ENCODE measurements at regions not wholly inside any gene's neighbourhood (a gene's known extent, or its start where the extent isn't known, plus 50 kb on each side); places are given as distances from the start of the nearest gene placed in this dataset.

GRCh38 chr17:77619326-77619725, 339.2 kb upstream of the TNRC6C start:
- no peaks in the 10 kb centered on the region for H3K79me1 ChIP-seq (ENCODE audit: low read depth, low read length)
- no peak overlapping the region for H2BK15ac ChIP-seq (ENCODE audit: low read length)
- H2BK12ac ChIP-seq (ENCODE audit: low read depth, low read length): no peak overlapping the region
- H3K27ac ChIP-seq (ENCODE audit: low read depth, low read length): no peak overlapping the region
- DNase-seq (ENCODE audit: low read depth in 1 of 2, low spot score in 2 of 2): no peak
- no peak overlapping the region for H2AK5ac ChIP-seq (ENCODE audit: low read depth, low read length)
- H4K5ac ChIP-seq (ENCODE audit: insufficient read length, low read depth, low read length): no peak overlapping the region
- H3K4me1 ChIP-seq (replicated peaks in 1 of 4; ENCODE audit: control insufficient read depth in 3 of 4, insufficient read depth in 4 of 4, low read length in 3 of 4): peaks cover 2 to 6% (median 3%) of the 10 kb centered on the region in 4 experiments; a peak in 5 of 7 replicates
- no peak overlapping the region for H2AFZ ChIP-seq (ENCODE audit: low read length)
- no peak overlapping the region for H3K4ac ChIP-seq (replicated peaks; ENCODE audit: insufficient read length, low read depth, low read length)
- POLR2A ChIA-PET (ENCODE audit: partially characterized antibody): no interaction called here
- H3K23me2 ChIP-seq (ENCODE audit: low read depth, low read length): no peaks in the 10 kb centered on the region
- WGBS, 2 experiments (ENCODE audit: extremely low coverage in 1 of 2, insufficient coverage in 1 of 2, insufficient read length in 1 of 2, insufficient replicate concordance in 2 of 2, low coverage in 1 of 2, low lambda C conversion rate in 2 of 2, missing lambda C conversion rate in 1 of 2): 95% methylated on average over 4 of the region's 4 CpGs; no CpG with 5 or more reads in 1 of the 2 experiments
- no peak overlapping the region for H2BK5ac ChIP-seq (ENCODE audit: low read depth, low read length)
- H3K14ac ChIP-seq (ENCODE audit: insufficient read length): no peak overlapping the region
- H3K4me2 ChIP-seq (ENCODE audit: insufficient read depth in 1 of 2, low read depth in 2 of 2, low read length in 2 of 2): no peak overlapping the region
- no peak overlapping the region for H3K4me3 ChIP-seq (ENCODE audit: extremely low read depth in 1 of 4, insufficient read depth in 2 of 4, low read depth in 3 of 4, low read length in 4 of 4)
- H3K27me3 ChIP-seq (replicated peaks in 1 of 4; ENCODE audit: control insufficient read depth in 3 of 4, extremely low read depth in 1 of 4, insufficient read depth in 3 of 4, low read length in 3 of 4): no peaks in the 10 kb centered on the region
- H3K56ac ChIP-seq (replicated peaks; ENCODE audit: insufficient read length, low read depth, low read length): no peak overlapping the region
- no peak overlapping the region for H2BK20ac ChIP-seq (ENCODE audit: low read length)
- FAIRE-seq: no peak
- H3K18ac ChIP-seq (ENCODE audit: extremely low read depth, low read length): no peak overlapping the region
- H3K9ac ChIP-seq (replicated peaks in 1 of 4; ENCODE audit: extremely low read depth in 1 of 4, low read depth in 3 of 4, low read length in 3 of 4): no peak overlapping the region
- H3K36me3 ChIP-seq (ENCODE audit: control insufficient read depth in 2 of 4, insufficient read depth in 4 of 4, low read length in 3 of 4): no peaks in the 10 kb centered on the region
- no peaks in the 10 kb centered on the region for H3K79me2 ChIP-seq (ENCODE audit: control insufficient read depth in 1 of 2, insufficient read depth in 2 of 2, low read length in 2 of 2)
- no peaks in the 10 kb centered on the region for H4K20me1 ChIP-seq (replicated peaks in 1 of 2; ENCODE audit: control insufficient read depth in 1 of 2, insufficient read depth in 2 of 2, low read length in 2 of 2)
- TF ChIP-seq TAF7 (optimal IDR thresholded peaks at IDR 0.05; ENCODE audit: borderline replicate concordance, low read depth, low read length) (no peak), SRF (IDR thresholded peaks at IDR 0.05; ENCODE audit: low read depth, low read length) (no peak), BACH1 (IDR thresholded peaks at IDR 0.05; ENCODE audit: low read length) (no peak), SIN3A (conservative IDR thresholded peaks at IDR 0.05 in 1 of 2, IDR thresholded peaks at IDR 0.05 in 1 of 2; ENCODE audit: low read depth in 1 of 2, low read length in 2 of 2) (no peak), CBX8 (IDR thresholded peaks at IDR 0.05; ENCODE audit: borderline replicate concordance, low read depth, low read length) (no peak), BRCA1 (IDR thresholded peaks at IDR 0.05; ENCODE audit: low read depth, low read length) (no peak)
- H4K91ac ChIP-seq (replicated peaks; ENCODE audit: insufficient read length, low read length): no peak overlapping the region
- CTCF ChIA-PET (ENCODE audit: partially characterized antibody): interaction anchor here (0.6 to 2.7 kb wide), 4 partner anchors 12 to 207 kb away, joined by 3 to 9 read pairs (median 6); no protein-coding TSS in a partner anchor
- no peak overlapping the region for H4K8ac ChIP-seq (ENCODE audit: extremely low read depth, insufficient read depth, low read length)
- no peak overlapping the region for H3K23ac ChIP-seq (ENCODE audit: insufficient read length)
- H3K9me3 ChIP-seq (ENCODE audit: insufficient read depth in 2 of 2, low read depth in 1 of 2, low read length in 1 of 2): peaks cover 0 to 4% of the 10 kb centered on the region in 2 experiments; a peak in 2 of 4 replicates
- H2BK120ac ChIP-seq (replicated peaks; ENCODE audit: low read depth, low read length): no peak overlapping the region
